OCI-LY7 (cell line): ENCODE measurements at regions not wholly inside any gene's neighbourhood (a gene's known extent, or its start where the extent isn't known, plus 50 kb on each side); places are given as distances from the start of the nearest gene placed in this dataset.

Experiments used
- BruUV-seq: library from RNA; stranded (reverse); fragments of 400-500 nt; replicated peaks from 2 replicates; lab custom pipeline; 2021; lab: Mats Ljungman, UMichigan
- CTCF ChIA-PET: fragments of 300-600 bp; sonication (Branson Sonifier 250); formaldehyde crosslinking; loops from one replicate; lab custom pipeline; 2022; ENCODE audit warnings: antibody characterized with exemption; ENCODE audit not compliant: unreplicated experiment; lab: Charles Lee
- POLR2A ChIA-PET: fragments of 300-600 bp; sonication (Branson Sonifier 250); formaldehyde crosslinking; loops from one replicate; lab custom pipeline; 2022; ENCODE audit warnings: antibody characterized with exemption; lab: Charles Lee
- DNase-seq: peaks from one replicate; pipeline ENCODE4 v3.0.0-alpha.2; 2015; ENCODE audit warnings: low spot score
- H2AFZ ChIP-seq: fragments of 200-600 bp; sonication (generic), shearing (Covaris generic); 2 replicates; pipeline ENCODE4 v1.6.1; 2014; ENCODE audit warnings: mild to moderate bottlenecking, antibody characterized with exemption, low read length, moderate library complexity
- H3K27ac ChIP-seq: fragments of 200-600 bp; sonication (generic); 2 replicates; pipeline ENCODE4 v1.5.1; 2014; ENCODE audit warnings: mixed run types, low read depth, mild to moderate bottlenecking, moderate library complexity, low read length, inconsistent platforms; ENCODE audit not compliant: poor library complexity, severe bottlenecking
- H3K36me3 ChIP-seq: fragments of 200-600 bp; sonication (generic); 2 replicates; pipeline ENCODE4 v1.6.1; 2014; ENCODE audit warnings: mild to moderate bottlenecking, antibody characterized with exemption, low read length, moderate library complexity, mixed read lengths; ENCODE audit not compliant: insufficient read depth
- H3K4me1 ChIP-seq: fragments of 200-600 bp; sonication (generic); 2 replicates; pipeline ENCODE4 v1.5.1; 2014; ENCODE audit warnings: mild to moderate bottlenecking, low read length; ENCODE audit not compliant: insufficient read depth, poor library complexity, severe bottlenecking
- H3K4me2 ChIP-seq: fragments of 200-600 bp; sonication (generic); 2 replicates; pipeline ENCODE4 v1.6.1; 2014; ENCODE audit warnings: mild to moderate bottlenecking, low read length
- H3K4me3 ChIP-seq: fragments of 200-600 bp; sonication (generic); 2 replicates; pipeline ENCODE4 v1.5.1; 2014; ENCODE audit warnings: mild to moderate bottlenecking, low read depth, low read length; ENCODE audit not compliant: poor library complexity, severe bottlenecking
- H3K79me2 ChIP-seq: fragments of 200-600 bp; sonication (generic); 2 replicates; pipeline ENCODE4 v1.6.1; 2016; ENCODE audit warnings: low read depth, mild to moderate bottlenecking, low read length, moderate library complexity, mixed read lengths; ENCODE audit not compliant: insufficient read depth
- H3K9me2 ChIP-seq: fragments of 200-600 bp; sonication (generic); 2 replicates; pipeline ENCODE4 v1.6.1; 2016; ENCODE audit warnings: mild to moderate bottlenecking, low read length, mixed read lengths; ENCODE audit not compliant: insufficient read depth
- H3K9me3 ChIP-seq: fragments of 200-600 bp; sonication (generic); 2 replicates; pipeline ENCODE4 v1.6.1; 2014; ENCODE audit warnings: mild to moderate bottlenecking, mixed run types, low read length, mixed read lengths
- H4K20me1 ChIP-seq: fragments of 200-600 bp; sonication (generic); 2 replicates; pipeline ENCODE4 v1.6.1; 2014; ENCODE audit warnings: mild to moderate bottlenecking, antibody characterized with exemption, low read length, moderate library complexity, mixed read lengths; ENCODE audit not compliant: insufficient read depth
- EZH2phosphoT487 ChIP-seq: fragments of 200-600 bp; sonication (generic); IDR thresholded peaks from 2 replicates; pipeline ENCODE4 v1.6.1; 2018; ENCODE audit warnings: low read depth, borderline replicate concordance, mild to moderate bottlenecking, mixed run types, antibody characterized with exemption, low read length, moderate library complexity, mixed read lengths
- intact Hi-C: fragments of 100-400 bp; cut with micrococcal nuclease; formaldehyde crosslinking; loops from one replicate; pipeline ENCODE4 v1.10.0; 2022; ENCODE audit not compliant: unreplicated experiment
- TF ChIP-seq, protein P1 (sequence below): fragments of 200-600 bp; sonication (generic); conservative IDR thresholded peaks from 2 replicates; pipeline ENCODE4 v1.5.1; 2014; ENCODE audit warnings: mild to moderate bottlenecking, antibody characterized with exemption, low read length, moderate library complexity, mixed read lengths

- Histone ChIP-seq H3K4me2 (no peak overlapping the region), H3K4me1 (no peaks in the 10 kb centered on the region), H3K4me3 (no peak overlapping the region), H2AFZ (no peak overlapping the region), H4K20me1 (no peaks in the 10 kb centered on the region), H3K79me2 (no peaks in the 10 kb centered on the region), H3K9me3 (no peaks in the 10 kb centered on the region), H3K27ac (no peak overlapping the region), H3K9me2 (no peaks in the 10 kb centered on the region), H3K36me3 (no peaks in the 10 kb centered on the region)
- DNase-seq, result no peak
- ChIA-PET POLR2A (no interaction called here), CTCF (no interaction called here)
- intact Hi-C loops, result no loop called here
- no peak for TF ChIP-seq EZH2phosphoT487
- TF ChIP-seq, protein P1, sequence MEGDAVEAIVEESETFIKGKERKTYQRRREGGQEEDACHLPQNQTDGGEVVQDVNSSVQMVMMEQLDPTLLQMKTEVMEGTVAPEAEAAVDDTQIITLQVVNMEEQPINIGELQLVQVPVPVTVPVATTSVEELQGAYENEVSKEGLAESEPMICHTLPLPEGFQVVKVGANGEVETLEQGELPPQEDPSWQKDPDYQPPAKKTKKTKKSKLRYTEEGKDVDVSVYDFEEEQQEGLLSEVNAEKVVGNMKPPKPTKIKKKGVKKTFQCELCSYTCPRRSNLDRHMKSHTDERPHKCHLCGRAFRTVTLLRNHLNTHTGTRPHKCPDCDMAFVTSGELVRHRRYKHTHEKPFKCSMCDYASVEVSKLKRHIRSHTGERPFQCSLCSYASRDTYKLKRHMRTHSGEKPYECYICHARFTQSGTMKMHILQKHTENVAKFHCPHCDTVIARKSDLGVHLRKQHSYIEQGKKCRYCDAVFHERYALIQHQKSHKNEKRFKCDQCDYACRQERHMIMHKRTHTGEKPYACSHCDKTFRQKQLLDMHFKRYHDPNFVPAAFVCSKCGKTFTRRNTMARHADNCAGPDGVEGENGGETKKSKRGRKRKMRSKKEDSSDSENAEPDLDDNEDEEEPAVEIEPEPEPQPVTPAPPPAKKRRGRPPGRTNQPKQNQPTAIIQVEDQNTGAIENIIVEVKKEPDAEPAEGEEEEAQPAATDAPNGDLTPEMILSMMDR, result no peak
- no TSS peak for BruUV-seq
Observed at GRCh38 chr13:111027458-111028439, 87.4 kb upstream of the ARHGEF7 start.

- ChIA-PET CTCF (no interaction called here), POLR2A (no interaction called here)
- no peak overlapping the region for H3K4me2 ChIP-seq
- no peaks in the 10 kb centered on the region for H3K9me2 ChIP-seq
- no peaks in the 10 kb centered on the region for H3K36me3 ChIP-seq
- TF ChIP-seq, protein P1, result no peak
- no peak for TF ChIP-seq EZH2phosphoT487
- no peak overlapping the region for H3K4me3 ChIP-seq
- no TSS peak for BruUV-seq
- intact Hi-C loops, result no loop called here
- no peaks in the 10 kb centered on the region for H4K20me1 ChIP-seq
- H3K79me2 ChIP-seq, result no peaks in the 10 kb centered on the region
- H2AFZ ChIP-seq, result no peak overlapping the region
- H3K27ac ChIP-seq, result no peak overlapping the region
- H3K4me1 ChIP-seq, result no peaks in the 10 kb centered on the region
- DNase-seq, result no peak
- no peaks in the 10 kb centered on the region for H3K9me3 ChIP-seq
Observed at GRCh38 chr13:111025310-111025709, 89.8 kb upstream of the ARHGEF7 start.

- no peak overlapping the region for H3K4me2 ChIP-seq
- no peak for TF ChIP-seq EZH2phosphoT487
- TF ChIP-seq, protein P1, result no peak
- H3K27ac ChIP-seq, result no peak overlapping the region
- H3K9me2 ChIP-seq, result no peaks in the 10 kb centered on the region
- BruUV-seq, result no TSS peak
- H2AFZ ChIP-seq, result no peak overlapping the region
- H4K20me1 ChIP-seq, result no peaks in the 10 kb centered on the region
- ChIA-PET CTCF (no interaction called here), POLR2A (no interaction called here)
- no peaks in the 10 kb centered on the region for H3K4me1 ChIP-seq
- intact Hi-C loops, result no loop called here
- H3K79me2 ChIP-seq, result no peaks in the 10 kb centered on the region
- no peak for DNase-seq
- H3K4me3 ChIP-seq, result no peak overlapping the region
- no peaks in the 10 kb centered on the region for H3K9me3 ChIP-seq
- no peaks in the 10 kb centered on the region for H3K36me3 ChIP-seq
Observed at GRCh38 chr13:111022886-111023285, 92.2 kb upstream of the ARHGEF7 start.
